DMS153 treated with DMSO at 0.1 percent for 48 hours (cell line): ENCODE measurements at regions not wholly inside any gene's neighbourhood (a gene's known extent, or its start where the extent isn't known, plus 50 kb on each side); places are given as distances from the start of the nearest gene placed in this dataset.

ENCODE experiments used
- DNase-seq: peaks from one replicate; lab custom pipeline; 2025; ENCODE audit not compliant: unreplicated experiment; lab: John Stamatoyannopoulos, UW

GRCh38 chr12:87930033-87930432 is 99.2 kb downstream of the C12orf50 start:
- no peak for DNase-seq

- DNase-seq: no peak
Measured at GRCh38 chr12:87929346-87929745, 99.9 kb downstream of the C12orf50 start.

DNA sequence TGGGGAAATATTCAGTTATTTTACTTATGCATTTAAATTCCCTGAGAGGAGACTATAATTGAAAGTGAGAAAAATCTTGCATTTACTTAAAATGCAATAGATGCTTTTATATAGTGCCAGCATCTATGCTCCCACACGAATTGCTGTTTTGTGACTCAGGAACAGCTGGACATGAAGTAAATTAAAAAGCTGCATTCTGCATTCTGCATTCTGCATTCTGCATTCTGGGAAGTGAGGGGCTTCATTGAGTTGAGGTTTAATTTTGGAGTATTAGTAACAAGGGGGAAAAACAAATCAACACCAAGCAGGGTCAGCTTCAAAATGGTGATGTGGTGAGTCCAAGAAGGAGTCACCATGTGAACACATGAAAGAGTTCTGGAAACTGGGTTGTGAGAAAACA is 101.2 kb downstream of the C12orf50 start:
- no peak for DNase-seq

DNA sequence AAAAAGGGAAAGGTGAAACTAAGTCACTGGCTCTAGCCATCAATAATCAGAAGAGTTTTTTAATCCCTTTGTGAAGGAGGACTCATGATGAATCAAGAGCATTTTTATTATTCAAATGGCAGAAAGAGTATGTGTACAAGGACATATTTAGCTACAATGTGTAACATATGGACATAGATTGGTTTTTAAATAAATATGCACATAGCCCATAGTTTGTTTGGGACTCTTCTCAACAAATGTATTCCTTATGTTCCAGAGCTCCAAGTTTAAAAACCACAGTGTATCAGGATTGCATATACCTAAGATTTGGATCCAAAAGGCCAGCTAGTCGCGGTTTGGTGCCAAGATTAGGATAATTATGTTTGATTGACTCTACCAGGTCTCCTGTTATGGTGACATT is 104.2 kb downstream of the C12orf50 start:
- no peak for DNase-seq

- DNase-seq: no peak
Measured at GRCh38 chr12:87924149-87924548, 105.1 kb downstream of the C12orf50 start.

- no peak for DNase-seq
Measured at GRCh38 chr12:87923361-87923760, 105.8 kb downstream of the C12orf50 start.

- DNase-seq: no peak
Measured at GRCh38 chr12:87922736-87923135, 106.5 kb downstream of the C12orf50 start.

GRCh38 chr12:87921621-87922020 is 107.6 kb downstream of the C12orf50 start:
- DNase-seq: no peak

- DNase-seq: no peak
Measured at GRCh38 chr12:87920139-87920538, 109.1 kb downstream of the C12orf50 start.

DNA sequence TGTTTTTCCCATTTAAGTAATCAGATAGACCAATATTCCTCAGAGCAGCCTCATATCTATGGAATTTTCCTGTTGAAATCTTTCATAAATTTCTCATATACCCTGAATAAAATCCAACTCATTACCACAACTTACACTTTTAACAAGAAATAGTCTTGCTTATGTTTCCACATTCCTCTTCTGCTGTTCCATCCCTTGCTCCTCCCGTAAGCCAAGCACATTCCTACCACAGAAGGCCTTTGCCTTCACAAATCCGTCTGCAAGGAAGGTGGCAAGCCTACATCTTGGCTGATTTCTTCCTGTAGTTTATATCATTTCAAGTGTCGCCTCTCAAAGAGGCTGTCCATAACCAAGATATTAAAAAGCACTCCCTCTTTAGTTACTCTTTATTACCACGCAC is 127.7 kb downstream of the C12orf50 start:
- no peak for DNase-seq

DNA sequence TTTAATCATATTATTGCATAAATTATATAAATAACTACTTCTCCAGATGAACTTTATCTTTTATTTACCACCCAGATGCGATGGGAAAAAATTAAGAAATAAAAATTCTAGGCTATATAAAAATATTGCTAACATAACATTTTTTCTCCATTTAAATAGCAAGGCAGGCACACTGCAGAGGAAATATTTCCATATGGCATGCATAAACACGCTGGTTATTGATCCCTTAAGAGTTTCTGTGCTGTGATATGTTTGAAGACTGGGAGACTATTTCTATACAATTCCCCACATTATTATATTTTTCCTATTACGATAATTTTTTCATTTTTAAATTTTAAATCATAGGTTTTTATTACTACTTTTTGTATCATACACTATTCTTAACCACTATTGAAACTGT is 131.5 kb downstream of the C12orf50 start:
- DNase-seq: no peak

DNA sequence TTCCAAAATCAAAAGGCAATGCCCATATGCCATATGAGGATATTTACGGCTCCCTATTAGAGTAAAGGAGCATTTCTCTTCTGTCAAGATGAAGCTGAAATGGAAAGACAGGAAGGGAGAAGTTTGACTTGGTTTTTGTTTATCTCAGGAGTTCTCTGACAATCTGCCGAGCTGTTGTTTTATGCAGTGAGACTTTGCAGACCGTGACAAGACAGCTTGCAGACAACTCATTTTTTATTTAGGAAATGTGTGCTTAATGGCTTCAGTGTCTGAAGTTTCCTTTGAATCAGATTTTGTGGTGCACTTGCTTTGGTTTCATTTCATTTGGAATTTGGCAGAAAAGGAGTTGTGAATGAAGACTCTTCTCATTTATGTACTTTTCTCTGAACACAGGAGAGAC is 145.4 kb downstream of the C12orf50 start:
- no peak for DNase-seq

DNA sequence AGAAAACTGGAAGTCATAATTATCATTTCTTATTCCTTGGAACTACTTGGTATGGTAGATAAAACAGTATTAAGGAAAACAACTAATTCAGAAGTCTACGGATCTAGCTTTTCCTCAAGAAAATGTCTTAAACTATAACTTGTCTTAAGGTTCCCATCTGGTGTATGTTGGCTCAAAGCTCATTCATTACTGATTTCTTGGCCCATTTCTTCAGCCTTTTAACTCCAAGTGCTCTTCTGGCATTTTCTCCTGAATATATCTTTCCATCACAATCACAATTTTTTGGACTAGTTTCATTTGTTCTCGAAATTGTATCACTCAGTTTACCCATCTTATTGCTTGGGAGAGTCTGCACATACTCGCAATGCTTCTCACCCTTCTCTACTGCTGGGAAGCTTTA is 150.1 kb downstream of the C12orf50 start:
- no peak for DNase-seq

DNA sequence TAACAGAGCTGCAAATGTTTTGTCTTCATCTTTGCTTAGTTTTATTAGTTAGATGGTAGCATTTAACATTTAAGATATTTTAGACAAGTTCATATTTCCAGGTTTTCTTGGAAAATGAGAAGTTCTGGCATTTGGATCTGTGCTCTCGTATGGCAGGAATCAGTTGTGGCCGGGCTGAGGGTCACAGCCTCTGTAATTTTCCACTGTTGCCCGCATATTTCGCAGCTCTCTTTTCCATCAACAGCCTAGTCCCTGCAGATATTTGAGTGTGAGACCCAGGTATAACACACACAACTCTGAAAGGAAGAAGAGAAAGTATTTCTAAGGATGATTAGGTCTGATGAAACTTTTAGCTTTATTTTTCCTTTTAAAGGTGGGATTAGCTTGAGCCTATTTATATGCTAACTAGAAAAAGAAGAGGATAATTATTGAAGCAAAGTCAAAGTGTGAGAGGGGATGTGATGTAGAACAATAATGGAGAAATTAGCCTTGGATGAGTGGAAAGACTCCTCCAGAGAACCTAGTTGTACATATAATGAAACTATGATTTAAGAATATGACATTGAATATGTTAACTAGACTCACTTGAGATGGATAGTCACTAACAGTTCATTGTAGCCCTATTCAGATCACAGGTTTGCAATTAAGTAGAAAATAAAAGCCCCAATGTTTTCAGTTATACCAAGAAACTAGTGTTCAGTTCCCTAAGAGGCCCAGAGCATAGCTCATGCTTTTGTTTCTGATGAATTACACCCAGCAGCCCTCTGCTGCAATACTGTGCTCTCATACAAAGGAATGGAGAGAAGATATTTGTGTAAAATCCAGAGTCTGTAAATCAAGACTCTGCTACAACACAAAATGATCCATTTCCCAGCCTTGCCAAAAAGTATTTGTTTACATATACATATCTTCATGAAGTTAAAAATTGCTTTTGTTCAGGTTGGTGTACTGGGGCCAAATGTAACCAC is 158.4 kb downstream of the C12orf50 start:
- DNase-seq: no peak

DNA sequence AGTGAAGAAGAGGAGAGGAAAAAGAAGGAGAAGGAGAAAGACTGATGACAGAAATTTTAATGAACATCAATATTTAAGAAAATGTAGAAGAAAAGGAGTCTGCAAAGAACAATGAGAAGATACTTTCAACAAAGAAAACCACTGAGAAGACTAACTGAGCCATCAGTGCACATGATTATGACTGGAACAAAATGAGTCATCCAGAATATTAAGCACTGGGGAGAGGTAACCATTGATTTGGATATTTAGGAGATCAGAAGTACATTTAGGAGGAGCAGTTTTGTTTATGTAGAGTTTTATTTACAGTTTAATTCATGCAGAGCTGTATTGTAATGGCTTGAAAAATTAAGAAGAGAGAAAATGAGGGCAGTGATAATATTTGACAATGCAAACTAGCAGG is 159.1 kb downstream of the C12orf50 start:
- DNase-seq: no peak

GRCh38 chr12:87866578-87867292 is 162.5 kb downstream of the C12orf50 start:
- no peak for DNase-seq

DNA sequence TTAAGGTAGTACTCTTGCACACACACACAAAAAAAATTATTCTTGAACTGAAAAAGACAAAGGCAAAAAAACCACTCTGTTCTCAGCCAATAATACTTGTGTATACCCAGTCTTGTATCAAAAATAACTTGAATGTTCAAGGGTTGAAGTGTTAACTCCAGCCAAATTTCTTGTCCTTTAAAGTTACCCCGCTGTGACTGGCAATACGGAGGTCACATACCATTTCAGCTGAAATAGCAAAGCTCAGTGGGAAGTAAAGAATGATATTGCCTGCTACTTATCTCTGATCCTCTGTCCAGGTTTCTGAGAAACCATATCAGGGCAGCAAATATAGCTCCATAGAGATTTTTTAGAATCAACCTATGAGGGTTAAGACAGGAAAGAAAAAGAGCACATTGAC is 167.4 kb downstream of the C12orf50 start:
- no peak for DNase-seq

- no peak for DNase-seq
Measured at GRCh38 chr12:87853448-87854003, 175.7 kb downstream of the C12orf50 start.

DNA sequence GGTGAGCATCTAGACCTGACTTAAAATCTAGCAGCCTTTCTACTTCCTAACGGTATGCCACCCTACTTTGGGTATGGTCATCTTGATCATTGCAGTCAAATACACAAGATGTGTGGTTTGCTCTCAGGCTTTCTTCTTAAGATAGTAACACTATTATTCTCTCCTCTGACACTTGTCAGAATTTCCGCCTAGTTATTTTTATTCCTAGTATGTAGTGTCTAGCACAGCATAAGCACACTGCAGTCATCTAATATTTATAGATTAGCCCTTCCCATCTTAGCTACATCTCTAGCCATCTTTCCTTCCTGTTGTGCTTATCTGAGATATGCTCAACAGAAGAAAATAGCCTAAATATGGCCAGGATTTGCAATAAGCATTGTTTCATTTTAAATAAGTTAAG is 180.1 kb downstream of the C12orf50 start:
- no peak for DNase-seq

- DNase-seq: peak; percentile 59
Measured at GRCh38 chr12:87848248-87848868, 180.8 kb downstream of the C12orf50 start.

DNA sequence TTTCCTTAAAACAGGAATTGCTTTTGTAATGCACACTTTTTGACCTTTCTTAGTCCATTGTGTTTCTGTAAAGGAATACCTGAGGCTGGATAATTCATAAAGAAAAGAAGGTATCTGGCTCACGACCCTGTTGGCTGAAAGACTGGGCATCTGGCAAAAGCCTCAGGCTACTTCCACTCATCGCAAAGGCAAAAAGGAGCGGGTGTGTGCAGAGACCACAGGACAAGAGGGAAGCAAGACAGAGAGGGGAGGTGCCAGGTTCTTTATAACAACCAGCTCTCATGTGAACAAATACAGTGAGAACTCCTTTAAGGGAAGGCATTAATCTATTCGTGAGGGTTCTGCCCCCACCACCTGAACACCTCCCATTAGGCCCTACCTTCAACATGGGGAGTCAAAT is 182.1 kb downstream of the C12orf50 start:
- DNase-seq: no peak
